ENCODE measurements at regions not wholly inside any gene's neighbourhood (a gene's known extent, or its start where the extent isn't known, plus 50 kb on each side); places are given as distances from the start of the nearest gene placed in this dataset.

DNA sequence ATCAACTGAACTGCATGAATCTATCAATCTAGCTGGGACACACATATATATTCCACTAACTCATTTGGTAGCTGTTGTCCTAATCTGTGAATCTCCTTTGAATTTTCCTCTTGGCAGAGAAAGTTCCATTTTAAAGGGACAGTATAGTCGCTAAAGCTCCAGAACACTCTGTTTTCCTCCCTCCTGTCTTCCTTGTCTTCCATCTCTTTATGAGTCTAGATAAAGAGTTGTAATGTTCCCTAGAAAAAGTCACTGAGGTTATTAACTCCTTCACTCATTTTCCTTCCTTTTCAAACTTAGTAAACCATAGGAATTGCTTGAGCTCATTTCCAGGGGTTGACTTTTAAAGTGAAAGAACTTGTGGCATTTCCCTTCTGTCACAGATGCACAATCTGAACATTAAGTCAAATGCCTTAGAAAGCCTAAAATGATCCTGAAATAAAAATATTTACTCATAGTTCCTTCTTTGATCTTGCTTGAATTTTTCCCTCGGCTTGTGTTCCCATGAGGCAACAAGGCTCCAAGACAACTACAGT, 198.4 kb downstream of the TRIM27 start:
- Histone ChIP-seq H3F3A (ENCODE audit: insufficient read depth, low read length) (no peaks in the 10 kb centered on the region), H3K79me2 (ENCODE audit: low read length) (no peaks in the 10 kb centered on the region), H3K4me2 (ENCODE audit: low read depth, low read length) (no peak overlapping the region), H3K4me3 (ENCODE audit: low read length) (no peak overlapping the region), H2AFZ (ENCODE audit: low read length) (no peak overlapping the region), H4K20me1 (ENCODE audit: insufficient read depth, low read length) (no peaks in the 10 kb centered on the region), H3K9ac (ENCODE audit: low read length) (no peak overlapping the region), H3K9me3 (replicated peaks; ENCODE audit: insufficient read depth, low read length) (no peaks in the 10 kb centered on the region), H3K4me1 (ENCODE audit: low read length) (no peaks in the 10 kb centered on the region), H3K27me3 (replicated peaks; ENCODE audit: insufficient read depth, low read length) (no peaks in the 10 kb centered on the region), H3K9me2 (replicated peaks; ENCODE audit: insufficient read depth, low read length) (no peaks in the 10 kb centered on the region), H3K27ac (ENCODE audit: low read length) (no peak overlapping the region), H3K36me3 (replicated peaks; ENCODE audit: insufficient read depth, low read length) (no peaks in the 10 kb centered on the region)
- DNase-seq = no peak
- TF ChIP-seq, protein P1, sequence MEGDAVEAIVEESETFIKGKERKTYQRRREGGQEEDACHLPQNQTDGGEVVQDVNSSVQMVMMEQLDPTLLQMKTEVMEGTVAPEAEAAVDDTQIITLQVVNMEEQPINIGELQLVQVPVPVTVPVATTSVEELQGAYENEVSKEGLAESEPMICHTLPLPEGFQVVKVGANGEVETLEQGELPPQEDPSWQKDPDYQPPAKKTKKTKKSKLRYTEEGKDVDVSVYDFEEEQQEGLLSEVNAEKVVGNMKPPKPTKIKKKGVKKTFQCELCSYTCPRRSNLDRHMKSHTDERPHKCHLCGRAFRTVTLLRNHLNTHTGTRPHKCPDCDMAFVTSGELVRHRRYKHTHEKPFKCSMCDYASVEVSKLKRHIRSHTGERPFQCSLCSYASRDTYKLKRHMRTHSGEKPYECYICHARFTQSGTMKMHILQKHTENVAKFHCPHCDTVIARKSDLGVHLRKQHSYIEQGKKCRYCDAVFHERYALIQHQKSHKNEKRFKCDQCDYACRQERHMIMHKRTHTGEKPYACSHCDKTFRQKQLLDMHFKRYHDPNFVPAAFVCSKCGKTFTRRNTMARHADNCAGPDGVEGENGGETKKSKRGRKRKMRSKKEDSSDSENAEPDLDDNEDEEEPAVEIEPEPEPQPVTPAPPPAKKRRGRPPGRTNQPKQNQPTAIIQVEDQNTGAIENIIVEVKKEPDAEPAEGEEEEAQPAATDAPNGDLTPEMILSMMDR (IDR thresholded peaks at IDR 0.05; ENCODE audit: low read length) = no peak
- no peak for TF ChIP-seq EZH2phosphoT487 (IDR thresholded peaks at IDR 0.05; ENCODE audit: low read length)
- TF ChIP-seq EZH2 (optimal IDR thresholded peaks at IDR 0.05; ENCODE audit: low read depth, low read length) = no peak

DNA sequence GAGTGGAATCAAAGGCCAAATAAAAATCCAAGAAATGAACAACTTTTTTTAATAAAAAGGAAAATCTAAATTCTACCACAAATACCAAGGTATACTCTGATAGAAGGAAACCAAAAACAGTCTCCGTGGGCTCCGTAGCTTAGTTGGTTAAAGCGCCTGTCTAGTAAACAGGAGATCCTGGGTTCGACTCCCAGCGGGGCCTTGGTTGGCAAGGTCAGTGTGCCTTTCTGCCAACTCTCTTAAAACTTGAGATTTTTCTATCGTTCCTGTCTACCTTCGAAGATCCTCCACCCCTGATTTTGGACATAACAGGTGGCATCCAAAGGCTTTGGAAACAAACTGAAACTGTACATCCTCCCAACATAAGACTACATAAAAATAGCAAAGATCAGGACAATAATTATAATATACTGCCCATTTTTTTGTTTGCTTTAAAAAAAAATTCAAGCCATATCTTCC, 197.9 kb downstream of the TRIM27 start:
- H3K36me3 ChIP-seq (replicated peaks; ENCODE audit: insufficient read depth, low read length) = no peaks in the 10 kb centered on the region
- H3F3A ChIP-seq (ENCODE audit: insufficient read depth, low read length) = no peaks in the 10 kb centered on the region
- no peaks in the 10 kb centered on the region for H3K27me3 ChIP-seq (replicated peaks; ENCODE audit: insufficient read depth, low read length)
- H3K4me1 ChIP-seq (ENCODE audit: low read length) = no peaks in the 10 kb centered on the region
- no peak overlapping the region for H2AFZ ChIP-seq (ENCODE audit: low read length)
- no peak overlapping the region for H3K4me2 ChIP-seq (ENCODE audit: low read depth, low read length)
- no peak overlapping the region for H3K27ac ChIP-seq (ENCODE audit: low read length)
- no peak for TF ChIP-seq EZH2 (optimal IDR thresholded peaks at IDR 0.05; ENCODE audit: low read depth, low read length)
- no peak for TF ChIP-seq EZH2phosphoT487 (IDR thresholded peaks at IDR 0.05; ENCODE audit: low read length)
- TF ChIP-seq, protein P1 (IDR thresholded peaks at IDR 0.05; ENCODE audit: low read length) = no peak
- no peaks in the 10 kb centered on the region for H3K79me2 ChIP-seq (ENCODE audit: low read length)
- no peaks in the 10 kb centered on the region for H3K9me3 ChIP-seq (replicated peaks; ENCODE audit: insufficient read depth, low read length)
- H3K4me3 ChIP-seq (ENCODE audit: low read length) = no peak overlapping the region
- H4K20me1 ChIP-seq (ENCODE audit: insufficient read depth, low read length) = no peaks in the 10 kb centered on the region
- no peak for DNase-seq
- H3K9ac ChIP-seq (ENCODE audit: low read length) = no peak overlapping the region
- H3K9me2 ChIP-seq (replicated peaks; ENCODE audit: insufficient read depth, low read length) = no peaks in the 10 kb centered on the region

DNA sequence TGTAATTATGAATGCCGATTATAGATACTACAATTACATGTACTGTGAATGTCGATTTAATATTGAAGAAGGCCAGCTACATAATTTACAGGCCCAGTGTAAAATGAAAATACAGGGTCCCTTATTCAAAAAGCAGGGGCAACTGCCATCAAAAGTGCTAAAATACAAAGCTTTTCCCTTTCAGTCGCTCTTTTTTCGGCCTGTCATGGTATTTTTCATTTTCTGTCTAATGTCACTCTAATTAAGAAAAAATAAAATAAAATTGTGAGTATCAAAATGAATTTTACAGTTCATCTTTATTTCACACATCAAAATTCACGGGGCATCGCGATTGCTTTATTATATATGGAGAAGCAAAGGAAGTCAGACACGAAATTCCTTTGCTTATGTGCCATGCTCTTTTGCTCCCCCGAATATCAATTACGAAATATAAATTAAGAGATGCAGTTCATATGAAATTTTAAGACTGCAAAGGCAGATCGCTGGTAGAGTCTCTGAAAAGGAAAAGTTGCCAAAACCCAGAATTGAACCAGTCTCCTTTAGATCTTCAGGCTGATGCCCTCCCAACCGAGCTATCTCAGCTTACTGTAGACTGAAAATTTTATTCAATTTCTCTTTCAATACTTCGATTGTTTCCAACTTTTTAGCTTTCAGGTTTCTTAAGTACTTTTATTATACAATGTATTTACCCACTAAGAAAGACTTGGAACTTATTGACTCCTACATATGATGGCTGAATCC, 197.0 kb downstream of the TRIM27 start:
- no peaks in the 10 kb centered on the region for H3K27me3 ChIP-seq (replicated peaks; ENCODE audit: insufficient read depth, low read length)
- no peak overlapping the region for H2AFZ ChIP-seq (ENCODE audit: low read length)
- no peak overlapping the region for H3K9ac ChIP-seq (ENCODE audit: low read length)
- H3K36me3 ChIP-seq (replicated peaks; ENCODE audit: insufficient read depth, low read length) = no peaks in the 10 kb centered on the region
- H3K27ac ChIP-seq (ENCODE audit: low read length) = no peak overlapping the region
- no peak overlapping the region for H3K4me3 ChIP-seq (ENCODE audit: low read length)
- H3K9me3 ChIP-seq (replicated peaks; ENCODE audit: insufficient read depth, low read length) = no peaks in the 10 kb centered on the region
- H3K79me2 ChIP-seq (ENCODE audit: low read length) = no peaks in the 10 kb centered on the region
- no peaks in the 10 kb centered on the region for H3F3A ChIP-seq (ENCODE audit: insufficient read depth, low read length)
- no peak for DNase-seq
- no peaks in the 10 kb centered on the region for H3K4me1 ChIP-seq (ENCODE audit: low read length)
- no peaks in the 10 kb centered on the region for H4K20me1 ChIP-seq (ENCODE audit: insufficient read depth, low read length)
- TF ChIP-seq EZH2 (optimal IDR thresholded peaks at IDR 0.05; ENCODE audit: low read depth, low read length) (no peak), EZH2phosphoT487 (IDR thresholded peaks at IDR 0.05; ENCODE audit: low read length) (no peak)
- TF ChIP-seq, protein P1 (IDR thresholded peaks at IDR 0.05; ENCODE audit: low read length) = no peak
- no peak overlapping the region for H3K4me2 ChIP-seq (ENCODE audit: low read depth, low read length)
- H3K9me2 ChIP-seq (replicated peaks; ENCODE audit: insufficient read depth, low read length) = no peaks in the 10 kb centered on the region
